Suprapubic skin (tissue), 4 donors: ENCODE measurements at regions not wholly inside any gene's neighbourhood (a gene's known extent, or its start where the extent isn't known, plus 50 kb on each side); places are given as distances from the start of the nearest gene placed in this dataset.

Source experiments
- DNase-seq, 2 donors: peaks; one replicate each; pipeline ENCODE4 v3.0.0-alpha.2; 2019; ENCODE audit warnings: low spot score in 2 of 2
- H3K27ac ChIP-seq: fragments of 200-600 bp; sonication (generic); one replicate; pipeline ENCODE4 v1.5.1; 2019
- H3K27me3 ChIP-seq: fragments of 200-600 bp; sonication (generic); one replicate; pipeline ENCODE4 v1.5.1; 2019
- H3K36me3 ChIP-seq: fragments of 200-600 bp; sonication (generic); one replicate; pipeline ENCODE4 v1.5.1; 2019
- H3K4me1 ChIP-seq: fragments of 200-600 bp; sonication (generic); one replicate; pipeline ENCODE4 v1.5.1; 2019
- H3K4me3 ChIP-seq: fragments of 200-600 bp; sonication (generic); one replicate; pipeline ENCODE4 v1.5.1; 2019; ENCODE audit warnings: mild to moderate bottlenecking
- H3K9me3 ChIP-seq: fragments of 200-600 bp; sonication (generic); one replicate; pipeline ENCODE4 v1.5.1; 2019
- EP300 ChIP-seq: sonication (generic); formaldehyde crosslinking; IDR thresholded peaks from one replicate; pipeline ENCODE4 v1.6.1; 2017; ENCODE audit warnings: antibody characterized with exemption
- POLR2A ChIP-seq, 2 donors: fragments of 450-650 bp; IDR thresholded peaks; one replicate each; pipeline ENCODE4 v1.6.1; 2017; ENCODE audit warnings: antibody characterized with exemption in 2 of 2, mild to moderate bottlenecking in 2 of 2, moderate library complexity in 2 of 2
- POLR2AphosphoS5 ChIP-seq, 3 donors: sonication (generic); formaldehyde crosslinking; IDR thresholded peaks; one replicate each; pipeline ENCODE4 v1.6.1; 2017; ENCODE audit warnings: antibody characterized with exemption in 3 of 3
- WGBS: methylation state at CpG from one replicate; pipeline ENCODE4 v1.1.5; 2018; 5-methylcytosine and 5-hydroxymethylcytosine counted together
- TF ChIP-seq, protein P1 (sequence below), 2 donors: fragments of 200-600 bp in 1 of 2; fragments of 450-650 bp in 1 of 2; sonication (generic) in 1 of 2; IDR thresholded peaks; one replicate each; pipeline ENCODE4 v1.5.1; 2016 to 2019; ENCODE audit warnings: antibody characterized with exemption in 2 of 2, mild to moderate bottlenecking in 1 of 2, moderate library complexity in 1 of 2

DNA sequence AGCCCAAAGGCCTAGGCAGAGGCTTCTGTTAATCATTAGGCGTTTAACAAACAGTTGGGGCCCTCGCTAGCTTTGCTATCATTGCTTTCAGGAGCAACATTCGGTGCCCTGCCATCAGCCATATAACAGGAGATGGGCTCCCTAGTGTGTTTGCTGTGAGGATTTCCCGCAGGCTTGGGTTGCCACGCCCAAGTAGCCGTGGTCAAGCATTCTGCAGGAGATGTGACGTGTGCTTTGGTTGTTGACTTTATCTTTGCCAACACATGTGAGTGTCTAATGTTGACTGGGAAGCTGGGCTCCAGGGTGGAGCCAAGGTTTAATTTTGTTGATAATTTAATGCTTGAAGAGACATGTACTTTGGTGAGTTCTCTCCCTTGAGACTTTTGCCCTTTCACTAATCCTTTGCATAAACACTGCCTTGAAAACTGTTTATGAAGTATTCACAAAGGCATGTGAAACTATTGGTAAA, 184.6 kb upstream of the KIT start:
- no peaks in the 10 kb centered on the region for H3K9me3 ChIP-seq
- H3K27me3 ChIP-seq = no peaks in the 10 kb centered on the region
- no peak overlapping the region for H3K4me3 ChIP-seq
- H3K4me1 ChIP-seq = no peaks in the 10 kb centered on the region
- TF ChIP-seq, protein P1, sequence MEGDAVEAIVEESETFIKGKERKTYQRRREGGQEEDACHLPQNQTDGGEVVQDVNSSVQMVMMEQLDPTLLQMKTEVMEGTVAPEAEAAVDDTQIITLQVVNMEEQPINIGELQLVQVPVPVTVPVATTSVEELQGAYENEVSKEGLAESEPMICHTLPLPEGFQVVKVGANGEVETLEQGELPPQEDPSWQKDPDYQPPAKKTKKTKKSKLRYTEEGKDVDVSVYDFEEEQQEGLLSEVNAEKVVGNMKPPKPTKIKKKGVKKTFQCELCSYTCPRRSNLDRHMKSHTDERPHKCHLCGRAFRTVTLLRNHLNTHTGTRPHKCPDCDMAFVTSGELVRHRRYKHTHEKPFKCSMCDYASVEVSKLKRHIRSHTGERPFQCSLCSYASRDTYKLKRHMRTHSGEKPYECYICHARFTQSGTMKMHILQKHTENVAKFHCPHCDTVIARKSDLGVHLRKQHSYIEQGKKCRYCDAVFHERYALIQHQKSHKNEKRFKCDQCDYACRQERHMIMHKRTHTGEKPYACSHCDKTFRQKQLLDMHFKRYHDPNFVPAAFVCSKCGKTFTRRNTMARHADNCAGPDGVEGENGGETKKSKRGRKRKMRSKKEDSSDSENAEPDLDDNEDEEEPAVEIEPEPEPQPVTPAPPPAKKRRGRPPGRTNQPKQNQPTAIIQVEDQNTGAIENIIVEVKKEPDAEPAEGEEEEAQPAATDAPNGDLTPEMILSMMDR (IDR thresholded peaks at IDR 0.05) = no peak
- TF ChIP-seq EP300 (no peak), POLR2AphosphoS5 (IDR thresholded peaks at IDR 0.05) (no peak), POLR2A (IDR thresholded peaks at IDR 0.05) (no peak)
- DNase-seq = no peak
- no peak overlapping the region for H3K27ac ChIP-seq
- WGBS = 81% methylated on average over 7 of the region's 7 CpGs
- no peaks in the 10 kb centered on the region for H3K36me3 ChIP-seq

DNA sequence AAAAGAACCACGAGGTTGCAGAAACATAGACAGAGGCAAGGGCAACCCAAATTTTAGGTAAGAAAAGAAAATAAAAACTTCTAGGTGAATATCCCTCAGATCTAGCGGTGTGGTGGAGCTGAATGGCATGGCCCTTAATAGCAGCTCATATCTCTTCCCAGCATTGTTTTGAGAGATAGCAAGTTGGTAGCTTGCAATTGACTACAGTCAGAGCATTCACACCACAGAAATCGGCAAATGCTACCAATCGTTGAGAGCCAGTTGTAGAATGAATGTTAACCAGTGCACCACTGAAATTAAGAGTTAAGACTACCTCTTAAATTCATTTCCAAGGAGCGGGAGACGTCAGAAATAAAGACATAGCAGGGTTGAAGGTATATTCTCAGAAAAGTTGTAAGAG, 184.0 kb upstream of the KIT start:
- no peak overlapping the region for H3K27ac ChIP-seq
- no peak for TF ChIP-seq POLR2A (IDR thresholded peaks at IDR 0.05)
- TF ChIP-seq EP300 = no peak

GRCh38 chr4:54475546-54475945, 182.2 kb upstream of the KIT start:
- H3K27ac ChIP-seq = no peak overlapping the region
- H3K4me3 ChIP-seq = no peak overlapping the region
- no peaks in the 10 kb centered on the region for H3K9me3 ChIP-seq
- no peaks in the 10 kb centered on the region for H3K4me1 ChIP-seq
- TF ChIP-seq POLR2A (IDR thresholded peaks at IDR 0.05) (no peak), EP300 (no peak), POLR2AphosphoS5 (IDR thresholded peaks at IDR 0.05) (no peak)
- TF ChIP-seq, protein P1 (IDR thresholded peaks at IDR 0.05) = no peak
- no peak for DNase-seq
- H3K27me3 ChIP-seq = no peaks in the 10 kb centered on the region
- H3K36me3 ChIP-seq = no peaks in the 10 kb centered on the region

More for the DNA sequence above, 184.0 kb upstream of the KIT start:
- Histone ChIP-seq H3K9me3 (no peaks in the 10 kb centered on the region), H3K36me3 (no peaks in the 10 kb centered on the region), H3K4me3 (no peak overlapping the region), H3K4me1 (no peaks in the 10 kb centered on the region), H3K27me3 (no peaks in the 10 kb centered on the region)
- DNase-seq = no peak
- 80% methylated on average over 6 of the region's 6 CpGs for WGBS

DNA sequence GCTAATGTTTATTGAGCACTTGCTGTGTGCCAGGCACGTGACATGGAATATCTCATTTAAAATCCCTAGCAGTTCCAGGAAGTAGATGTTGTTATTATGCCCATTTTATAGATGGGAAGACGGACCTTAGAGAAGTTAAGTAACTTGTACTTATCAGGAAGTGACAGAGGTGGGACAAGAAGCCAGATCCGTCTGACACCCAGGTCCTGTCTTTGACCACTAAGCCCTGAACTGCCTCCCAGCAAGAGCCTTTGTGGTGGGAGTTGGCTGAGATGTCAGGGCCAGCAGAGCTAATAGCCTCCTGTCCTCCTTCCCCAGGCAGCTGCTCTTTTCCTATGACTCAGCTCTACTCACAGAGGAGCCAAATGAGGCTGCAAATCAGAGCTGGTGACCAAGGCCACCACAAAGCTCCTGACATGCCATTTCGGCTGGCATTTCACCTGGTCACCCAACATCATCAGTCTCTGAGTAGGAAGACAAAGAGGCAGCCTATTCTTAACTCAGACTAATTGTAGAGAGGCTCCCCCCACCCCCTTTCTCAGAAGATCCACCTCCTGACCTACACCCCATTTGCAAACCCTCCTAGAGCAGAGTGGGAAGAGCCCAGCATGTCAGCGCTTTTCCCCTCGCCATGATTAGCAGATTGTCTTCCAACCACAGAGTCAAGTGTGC, 175.1 kb upstream of the KIT start:
- peaks cover 7% of the 10 kb centered on the region for H3K4me1 ChIP-seq
- no peaks in the 10 kb centered on the region for H3K9me3 ChIP-seq
- H3K36me3 ChIP-seq = no peaks in the 10 kb centered on the region
- H3K4me3 ChIP-seq = no peak overlapping the region
- 87% methylated on average over 6 of the region's 6 CpGs for WGBS
- DNase-seq = no peak
- H3K27ac ChIP-seq = no peak overlapping the region
- no peaks in the 10 kb centered on the region for H3K27me3 ChIP-seq
- TF ChIP-seq POLR2A (IDR thresholded peaks at IDR 0.05) (no peak), POLR2AphosphoS5 (IDR thresholded peaks at IDR 0.05) (no peak), EP300 (no peak)
- TF ChIP-seq, protein P1 (IDR thresholded peaks at IDR 0.05) = no peak

DNA sequence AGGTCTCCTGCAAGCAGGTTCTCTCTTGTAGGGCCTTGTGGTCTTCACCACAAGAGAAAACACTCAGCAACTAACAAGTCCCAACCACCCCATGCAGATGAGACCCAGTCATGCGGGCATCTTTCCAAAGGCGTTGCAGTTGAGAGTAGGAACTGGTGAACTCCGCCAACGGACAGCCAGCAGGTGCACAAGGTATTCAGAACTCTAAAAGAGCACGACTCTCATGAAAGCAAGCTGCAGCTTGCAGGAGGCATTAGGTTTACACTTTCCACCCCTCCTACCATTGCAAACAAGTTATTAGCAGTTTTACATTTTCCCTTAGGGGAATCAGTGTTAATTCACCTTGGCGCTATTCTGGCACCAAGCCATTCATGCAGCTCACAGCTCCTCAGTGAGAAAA, 173.4 kb upstream of the KIT start:
- peak in 1 of 2 donors; percentile 69 for DNase-seq
- Histone ChIP-seq H3K27me3 (no peaks in the 10 kb centered on the region), H3K4me3 (no peak overlapping the region), H3K36me3 (no peaks in the 10 kb centered on the region), H3K27ac (no peak overlapping the region), H3K4me1 (peaks cover 7% of the 10 kb centered on the region), H3K9me3 (no peaks in the 10 kb centered on the region)
- TF ChIP-seq, protein P1 (IDR thresholded peaks at IDR 0.05) = no peak
- TF ChIP-seq POLR2AphosphoS5 (IDR thresholded peaks at IDR 0.05) (no peak), EP300 (no peak), POLR2A (IDR thresholded peaks at IDR 0.05) (no peak)
- WGBS = 51% methylated on average over 6 of the region's 6 CpGs
